Parathyroid adenoma (tissue), 2 donors: ENCODE measurements at regions not wholly inside any gene's neighbourhood (a gene's known extent, or its start where the extent isn't known, plus 50 kb on each side); places are given as distances from the start of the nearest gene placed in this dataset.
"Not testable (repeated sequence)": the region's sequence is repeated elsewhere in the genome, so short reads cannot be mapped to it uniquely, and the experiment has no call there.

Experiments
- H2AFZ ChIP-seq: fragments of 300-600 bp; sonication (generic); one replicate; pipeline ENCODE4 v1.7.0; 2017; ENCODE audit warnings: antibody characterized with exemption, mild to moderate bottlenecking
- H3K27ac ChIP-seq: fragments of 300-600 bp; sonication (generic); one replicate; pipeline ENCODE4 v1.7.0; 2017
- H3K27me3 ChIP-seq: fragments of 300-600 bp; sonication (generic); one replicate; pipeline ENCODE4 v1.7.0; 2017; ENCODE audit warnings: low read length; ENCODE audit not compliant: control insufficient read depth, insufficient read depth
- H3K36me3 ChIP-seq: fragments of 300-600 bp; sonication (generic); one replicate; pipeline ENCODE4 v1.7.0; 2017; ENCODE audit warnings: low read length; ENCODE audit not compliant: control insufficient read depth, insufficient read depth
- H3K4me1 ChIP-seq: fragments of 300-600 bp; sonication (generic); one replicate; pipeline ENCODE4 v1.7.0; 2017; ENCODE audit warnings: control low read depth
- H3K4me2 ChIP-seq: fragments of 300-600 bp; sonication (generic); one replicate; pipeline ENCODE4 v1.7.0; 2017; ENCODE audit warnings: low read length
- H3K4me3 ChIP-seq: fragments of 300-600 bp; sonication (generic); one replicate; pipeline ENCODE4 v1.7.0; 2017; ENCODE audit warnings: low read depth, low read length
- H3K79me2 ChIP-seq: fragments of 300-600 bp; sonication (generic); one replicate; pipeline ENCODE4 v1.7.0; 2017; ENCODE audit warnings: control low read depth
- H3K9ac ChIP-seq: fragments of 300-600 bp; sonication (generic); one replicate; pipeline ENCODE4 v1.7.0; 2017; ENCODE audit warnings: mild to moderate bottlenecking
- H3K9me3 ChIP-seq: fragments of 300-600 bp; sonication (generic); one replicate; pipeline ENCODE4 v1.7.0; 2017; ENCODE audit warnings: low read length; ENCODE audit not compliant: control insufficient read depth
- TF ChIP-seq, protein P1 (sequence below): fragments of 300-600 bp; sonication (generic); IDR thresholded peaks from one replicate; pipeline ENCODE4 v1.7.0; 2017; ENCODE audit warnings: antibody characterized with exemption, mild to moderate bottlenecking
- donor health status: primary hyperparathyroidism.

DNA sequence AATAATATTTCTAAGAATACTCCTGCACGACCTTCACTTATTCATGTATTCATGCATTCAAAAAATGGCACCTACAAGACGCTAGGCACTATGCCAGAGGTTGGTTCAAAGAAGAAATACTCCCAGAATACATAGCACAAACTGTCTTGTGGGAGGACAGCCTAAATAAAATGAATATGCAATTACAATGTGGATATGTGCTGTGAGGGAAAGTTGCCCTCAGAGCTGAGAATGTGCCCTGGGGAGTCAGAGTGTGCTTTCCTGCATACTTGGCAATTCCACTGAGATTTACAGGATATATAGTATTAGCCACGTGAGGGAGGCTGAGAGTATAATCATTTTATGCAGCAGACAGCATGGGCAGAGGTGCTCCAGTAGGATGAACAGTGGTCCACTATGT, 872.9 kb downstream of the GRID1 start:
- no peaks in the 10 kb centered on the region for H3K27me3 ChIP-seq
- no peak overlapping the region for H3K4me2 ChIP-seq
- TF ChIP-seq, protein P1, sequence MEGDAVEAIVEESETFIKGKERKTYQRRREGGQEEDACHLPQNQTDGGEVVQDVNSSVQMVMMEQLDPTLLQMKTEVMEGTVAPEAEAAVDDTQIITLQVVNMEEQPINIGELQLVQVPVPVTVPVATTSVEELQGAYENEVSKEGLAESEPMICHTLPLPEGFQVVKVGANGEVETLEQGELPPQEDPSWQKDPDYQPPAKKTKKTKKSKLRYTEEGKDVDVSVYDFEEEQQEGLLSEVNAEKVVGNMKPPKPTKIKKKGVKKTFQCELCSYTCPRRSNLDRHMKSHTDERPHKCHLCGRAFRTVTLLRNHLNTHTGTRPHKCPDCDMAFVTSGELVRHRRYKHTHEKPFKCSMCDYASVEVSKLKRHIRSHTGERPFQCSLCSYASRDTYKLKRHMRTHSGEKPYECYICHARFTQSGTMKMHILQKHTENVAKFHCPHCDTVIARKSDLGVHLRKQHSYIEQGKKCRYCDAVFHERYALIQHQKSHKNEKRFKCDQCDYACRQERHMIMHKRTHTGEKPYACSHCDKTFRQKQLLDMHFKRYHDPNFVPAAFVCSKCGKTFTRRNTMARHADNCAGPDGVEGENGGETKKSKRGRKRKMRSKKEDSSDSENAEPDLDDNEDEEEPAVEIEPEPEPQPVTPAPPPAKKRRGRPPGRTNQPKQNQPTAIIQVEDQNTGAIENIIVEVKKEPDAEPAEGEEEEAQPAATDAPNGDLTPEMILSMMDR: no peak
- H3K9me3 ChIP-seq: no peaks in the 10 kb centered on the region
- H3K4me3 ChIP-seq: no peak overlapping the region
- no peak overlapping the region for H3K9ac ChIP-seq
- no peak overlapping the region for H3K27ac ChIP-seq
- no peaks in the 10 kb centered on the region for H3K4me1 ChIP-seq
- H2AFZ ChIP-seq: no peak overlapping the region
- no peaks in the 10 kb centered on the region for H3K36me3 ChIP-seq
- no peaks in the 10 kb centered on the region for H3K79me2 ChIP-seq

DNA sequence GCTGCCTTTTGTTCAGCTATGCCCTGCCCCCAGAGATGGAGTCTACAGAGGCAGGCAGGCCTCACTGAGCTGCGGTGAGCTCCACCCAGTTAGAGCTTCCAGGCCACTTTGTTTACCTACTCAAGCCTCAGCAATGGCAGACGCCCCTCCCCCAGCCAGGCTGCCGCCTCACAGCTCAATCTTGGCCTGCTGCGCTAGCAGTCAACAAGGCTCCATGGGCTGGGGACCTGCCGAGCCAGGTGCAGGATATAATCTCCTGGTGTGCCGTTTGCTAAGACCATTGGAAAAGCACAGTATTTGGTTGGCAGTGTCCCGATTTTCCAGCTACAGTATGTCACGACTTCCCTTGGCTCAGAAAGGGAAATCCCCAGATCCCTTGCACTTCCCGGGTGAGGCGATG, 862.0 kb downstream of the GRID1 start:
- H3K36me3 ChIP-seq, H3K4me2 ChIP-seq, H3K9ac ChIP-seq, H3K27me3 ChIP-seq, H3K79me2 ChIP-seq, H2AFZ ChIP-seq, H3K27ac ChIP-seq, H3K9me3 ChIP-seq, H3K4me3 ChIP-seq, H3K4me1 ChIP-seq: not testable (repeated sequence)

DNA sequence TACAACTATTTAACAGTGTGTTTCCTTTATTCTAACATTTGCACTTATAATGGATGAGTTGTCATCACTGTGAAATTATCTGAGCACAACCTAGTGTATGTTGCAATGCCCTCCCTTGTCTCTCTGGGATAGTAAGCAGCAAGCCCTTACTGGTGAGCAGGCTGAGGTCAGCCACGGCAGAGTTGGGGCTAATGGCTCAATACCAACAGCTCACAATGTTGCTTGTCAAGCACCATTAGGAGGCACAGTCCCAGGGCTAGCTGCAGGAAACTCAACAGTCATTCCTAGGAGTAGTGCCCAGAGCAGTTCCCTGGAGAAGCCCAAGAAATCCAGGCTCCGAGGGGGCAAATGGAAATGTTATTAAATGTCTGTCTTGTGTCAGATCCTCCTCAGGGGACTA, 858.4 kb downstream of the GRID1 start:
- Histone ChIP-seq H3K4me3 (no peak overlapping the region), H2AFZ (no peak overlapping the region), H3K9ac (no peak overlapping the region), H3K27ac (no peak overlapping the region), H3K79me2 (no peaks in the 10 kb centered on the region), H3K36me3 (no peaks in the 10 kb centered on the region), H3K27me3 (no peaks in the 10 kb centered on the region), H3K4me1 (no peaks in the 10 kb centered on the region), H3K4me2 (no peak overlapping the region), H3K9me3 (no peaks in the 10 kb centered on the region)
- TF ChIP-seq, protein P1: no peak

DNA sequence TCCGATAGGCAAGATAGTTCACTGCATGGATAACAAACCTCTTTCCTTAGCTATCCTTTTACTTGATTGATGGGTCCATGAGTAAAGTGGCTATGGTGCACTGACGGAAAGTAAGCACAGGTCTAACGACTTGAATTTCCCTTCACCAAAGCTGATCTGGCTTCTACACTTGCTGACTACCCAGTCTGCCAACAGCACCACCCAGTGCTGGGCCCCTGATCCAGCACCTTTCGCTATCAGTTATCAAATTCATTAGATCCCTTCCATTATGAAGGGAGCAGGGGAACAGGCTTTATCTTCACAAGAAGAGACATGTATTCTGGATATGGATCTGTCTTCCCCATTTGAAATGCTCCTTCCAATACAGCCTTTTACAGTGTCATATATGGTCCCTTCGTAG, 855.9 kb downstream of the GRID1 start:
- Histone ChIP-seq H2AFZ (no peak overlapping the region), H3K27me3 (no peaks in the 10 kb centered on the region), H3K36me3 (no peaks in the 10 kb centered on the region), H3K79me2 (no peaks in the 10 kb centered on the region), H3K4me3 (no peak overlapping the region), H3K27ac (no peak overlapping the region), H3K9ac (no peak overlapping the region), H3K4me2 (no peak overlapping the region), H3K4me1 (no peaks in the 10 kb centered on the region), H3K9me3 (no peaks in the 10 kb centered on the region)
- TF ChIP-seq, protein P1: no peak

DNA sequence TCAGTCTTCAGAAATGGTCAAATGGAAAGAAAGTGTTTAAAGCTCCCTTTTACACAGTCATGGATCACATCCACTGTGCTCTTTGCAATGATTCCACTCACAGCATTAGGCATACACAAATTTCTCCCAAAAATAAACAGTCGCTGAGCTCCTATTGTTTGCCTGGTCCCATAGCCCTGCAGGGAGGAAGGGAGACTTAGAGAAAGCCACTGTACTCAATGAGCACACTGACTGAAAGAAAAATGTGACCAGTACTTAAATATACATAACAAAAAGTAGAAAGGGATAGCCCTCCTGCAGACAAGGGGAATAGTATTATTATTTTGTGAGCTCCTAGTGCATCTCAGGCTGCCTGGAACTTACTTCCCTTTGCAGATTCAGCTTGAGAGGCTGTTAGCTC, 853.2 kb downstream of the GRID1 start:
- TF ChIP-seq, protein P1: no peak
- Histone ChIP-seq H3K4me3 (no peak overlapping the region), H3K9me3 (no peaks in the 10 kb centered on the region), H3K27me3 (no peaks in the 10 kb centered on the region), H3K4me1 (no peaks in the 10 kb centered on the region), H3K27ac (no peak overlapping the region), H2AFZ (no peak overlapping the region), H3K4me2 (no peak overlapping the region), H3K9ac (no peak overlapping the region), H3K79me2 (no peaks in the 10 kb centered on the region), H3K36me3 (no peaks in the 10 kb centered on the region)
